ENCODE measurements at regions not wholly inside any gene's neighbourhood (a gene's known extent, or its start where the extent isn't known, plus 50 kb on each side); places are given as distances from the start of the nearest gene placed in this dataset.

GRCh38 chr1:228848406-228848805 lies 113.1 kb downstream of the RHOU start:
- no peak for DNase-seq (ENCODE audit: low read depth)

- DNase-seq (ENCODE audit: low read depth), result no peak
Measured at GRCh38 chr1:228849011-228849541, 113.8 kb downstream of the RHOU start.

- no peak for DNase-seq (ENCODE audit: low read depth)
Measured at GRCh38 chr1:228850141-228851100, 115.1 kb downstream of the RHOU start.

GRCh38 chr1:228851193-228851592 lies 115.9 kb downstream of the RHOU start:
- no peak for DNase-seq (ENCODE audit: low read depth)

GRCh38 chr1:228851618-228852017 lies 116.3 kb downstream of the RHOU start:
- DNase-seq (ENCODE audit: low read depth), result no peak

GRCh38 chr1:228852024-228852423 lies 116.7 kb downstream of the RHOU start:
- no peak for DNase-seq (ENCODE audit: low read depth)

GRCh38 chr1:228852511-228853088 lies 117.3 kb downstream of the RHOU start:
- no peak for DNase-seq (ENCODE audit: low read depth)

- no peak for DNase-seq (ENCODE audit: low read depth)
Measured at GRCh38 chr1:228853191-228853590, 117.9 kb downstream of the RHOU start.

GRCh38 chr1:228853637-228854036 lies 118.4 kb downstream of the RHOU start:
- DNase-seq (ENCODE audit: low read depth), result no peak

GRCh38 chr1:228854907-228855306 lies 119.6 kb downstream of the RHOU start:
- no peak for DNase-seq (ENCODE audit: low read depth)

GRCh38 chr1:228857611-228858010 lies 122.3 kb downstream of the RHOU start:
- DNase-seq (ENCODE audit: low read depth), result no peak

- peak; percentile 67 for DNase-seq (ENCODE audit: low read depth)
Measured at GRCh38 chr1:228860911-228861831, 125.9 kb downstream of the RHOU start.

GRCh38 chr1:228861832-228862180 lies 126.5 kb downstream of the RHOU start:
- DNase-seq (ENCODE audit: low read depth), result no peak

GRCh38 chr1:228862542-228863505 lies 127.5 kb downstream of the RHOU start:
- DNase-seq (ENCODE audit: low read depth), result no peak

GRCh38 chr1:228863776-228864175 lies 128.5 kb downstream of the RHOU start:
- no peak for DNase-seq (ENCODE audit: low read depth)

- no peak for DNase-seq (ENCODE audit: low read depth)
Measured at GRCh38 chr1:228865627-228866330, 130.5 kb downstream of the RHOU start.

- no peak for DNase-seq (ENCODE audit: low read depth)
Measured at GRCh38 chr1:228866468-228866867, 131.2 kb downstream of the RHOU start.

GRCh38 chr1:228867108-228867950 lies 132.1 kb downstream of the RHOU start:
- DNase-seq (ENCODE audit: low read depth), result no peak

- no peak for DNase-seq (ENCODE audit: low read depth)
Measured at GRCh38 chr1:228867951-228868730, 132.9 kb downstream of the RHOU start.
